Neural progenitor cell (in vitro differentiated cells): ENCODE measurements at regions not wholly inside any gene's neighbourhood (a gene's known extent, or its start where the extent isn't known, plus 50 kb on each side); places are given as distances from the start of the nearest gene placed in this dataset.

Experiments
- CTCF ChIP-seq: fragments of 200-600 bp; sonication (generic); IDR thresholded peaks from 2 replicates; pipeline ENCODE4 v1.5.1; 2017; ENCODE audit warnings: antibody characterized with exemption, mild to moderate bottlenecking
- EZH2 ChIP-seq: fragments of 200-600 bp; sonication (generic); IDR thresholded peaks from 2 replicates; pipeline ENCODE4 v1.6.1; 2017; ENCODE audit warnings: antibody characterized with exemption, mild to moderate bottlenecking, moderate library complexity
- EZH2phosphoT487 ChIP-seq: fragments of 200-600 bp; sonication (generic); IDR thresholded peaks from 2 replicates; pipeline ENCODE4 v1.6.1; 2017; ENCODE audit warnings: antibody characterized with exemption

- no peak for TF ChIP-seq CTCF
- TF ChIP-seq EZH2, result no peak
- no peak for TF ChIP-seq EZH2phosphoT487
Observed at GRCh38 chr6:133129556-133129955, 111.6 kb upstream of the EYA4 start.
